GM10248 (cell line): ENCODE measurements at regions not wholly inside any gene's neighbourhood (a gene's known extent, or its start where the extent isn't known, plus 50 kb on each side); places are given as distances from the start of the nearest gene placed in this dataset.

ENCODE experiments used
- CTCF ChIA-PET: fragments of 300-600 bp; sonication (Branson Sonifier 250); formaldehyde crosslinking; extraction: SDS; loops from one replicate; lab custom pipeline; 2021; ENCODE audit warnings: antibody characterized with exemption; lab: Yijun Ruan, JAX
- POLR2A ChIA-PET: fragments of 350-650 bp; sonication (Branson Sonifier 250); formaldehyde crosslinking; extraction: SDS; loops from one replicate; lab custom pipeline; 2020; ENCODE audit warnings: antibody characterized with exemption; lab: Yijun Ruan, JAX
- DNase-seq: peaks from one replicate; pipeline ENCODE4 v3.0.0; 2012; ENCODE audit errors: extremely low spot score
- TF ChIP-seq, protein P1 (sequence below): IDR thresholded peaks from 2 replicates; pipeline ENCODE4 v1.5.1; 2012; ENCODE audit warnings: mild to moderate bottlenecking, low read depth; ENCODE audit errors: extremely low read depth, missing control alignments, control extremely low read depth

DNA sequence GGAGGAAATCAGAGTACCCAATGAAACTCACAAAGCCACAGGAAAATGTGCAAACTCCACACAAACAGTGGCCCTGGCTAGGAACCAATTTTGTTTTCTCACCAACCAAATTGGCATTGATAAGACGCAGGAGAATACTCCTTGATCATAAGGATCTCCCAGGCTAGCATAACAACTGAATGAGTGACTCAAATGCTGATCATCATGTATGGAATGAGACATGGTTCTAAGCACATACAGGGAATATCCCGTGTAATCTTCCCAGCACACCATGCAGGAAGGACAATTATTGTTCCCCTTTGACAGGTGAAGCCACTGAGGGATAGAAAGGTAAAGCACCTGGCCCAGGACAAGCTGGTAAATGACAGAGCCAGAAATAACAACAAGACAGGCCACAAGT lies 180.0 kb upstream of the DUSP10 start:
- POLR2A ChIA-PET, result no interaction called here
- DNase-seq, result no peak
- CTCF ChIA-PET, result interaction anchor here (1.4 kb wide), 1 partner anchor 56 kb away, joined by 3 read pairs; no protein-coding TSS in a partner anchor
- TF ChIP-seq, protein P1, sequence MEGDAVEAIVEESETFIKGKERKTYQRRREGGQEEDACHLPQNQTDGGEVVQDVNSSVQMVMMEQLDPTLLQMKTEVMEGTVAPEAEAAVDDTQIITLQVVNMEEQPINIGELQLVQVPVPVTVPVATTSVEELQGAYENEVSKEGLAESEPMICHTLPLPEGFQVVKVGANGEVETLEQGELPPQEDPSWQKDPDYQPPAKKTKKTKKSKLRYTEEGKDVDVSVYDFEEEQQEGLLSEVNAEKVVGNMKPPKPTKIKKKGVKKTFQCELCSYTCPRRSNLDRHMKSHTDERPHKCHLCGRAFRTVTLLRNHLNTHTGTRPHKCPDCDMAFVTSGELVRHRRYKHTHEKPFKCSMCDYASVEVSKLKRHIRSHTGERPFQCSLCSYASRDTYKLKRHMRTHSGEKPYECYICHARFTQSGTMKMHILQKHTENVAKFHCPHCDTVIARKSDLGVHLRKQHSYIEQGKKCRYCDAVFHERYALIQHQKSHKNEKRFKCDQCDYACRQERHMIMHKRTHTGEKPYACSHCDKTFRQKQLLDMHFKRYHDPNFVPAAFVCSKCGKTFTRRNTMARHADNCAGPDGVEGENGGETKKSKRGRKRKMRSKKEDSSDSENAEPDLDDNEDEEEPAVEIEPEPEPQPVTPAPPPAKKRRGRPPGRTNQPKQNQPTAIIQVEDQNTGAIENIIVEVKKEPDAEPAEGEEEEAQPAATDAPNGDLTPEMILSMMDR, result no peak

DNA sequence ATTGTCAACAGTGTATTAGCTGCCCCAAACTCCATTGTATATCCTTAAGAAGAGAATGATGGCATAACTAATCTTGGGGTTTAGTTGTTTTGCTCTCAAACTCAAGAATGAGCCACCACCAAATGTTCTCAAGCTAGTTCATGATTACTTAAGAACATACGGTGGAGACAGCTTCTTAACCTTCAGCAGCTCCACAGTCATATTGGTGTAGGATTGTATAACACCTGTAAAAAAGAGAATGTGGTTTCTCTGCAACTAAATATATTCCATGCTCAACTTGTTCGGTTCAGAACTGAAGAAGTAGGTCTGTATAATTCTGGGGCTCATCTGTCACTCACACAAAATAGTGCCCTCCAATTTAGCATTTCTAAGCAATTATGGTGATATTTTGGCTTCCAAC lies 177.9 kb upstream of the DUSP10 start:
- ChIA-PET POLR2A (no interaction called here), CTCF (interaction anchor here (1.4 kb wide), 1 partner anchor 11 kb away, joined by 5 read pairs; no protein-coding TSS in a partner anchor)
- no peak for DNase-seq
- TF ChIP-seq, protein P1, result no peak

- ChIA-PET POLR2A (no interaction called here), CTCF (interaction anchor here (1.4 kb wide), 1 partner anchor 12 kb away, joined by 5 read pairs; no protein-coding TSS in a partner anchor)
- DNase-seq, result no peak
- TF ChIP-seq, protein P1, result no peak
Measured at GRCh38 chr1:221919341-221919740, 177.5 kb upstream of the DUSP10 start.

DNA sequence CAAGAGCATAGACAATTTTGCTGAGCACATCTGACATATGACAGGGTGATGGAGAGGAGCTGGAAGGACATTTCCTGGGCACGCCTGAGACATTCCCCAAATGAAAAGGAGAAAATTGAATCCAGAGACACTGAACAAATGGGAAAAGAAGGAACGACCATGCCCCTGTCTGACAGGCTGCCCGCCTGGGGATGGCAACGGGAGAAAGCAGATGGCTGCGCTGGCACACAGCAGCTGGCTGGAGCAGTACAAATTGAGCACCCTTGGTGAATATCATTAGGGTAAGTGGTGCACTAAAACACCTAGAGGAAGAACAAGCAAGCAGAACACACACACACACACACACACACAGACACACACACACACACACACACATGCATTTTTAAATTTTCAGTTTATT lies 174.3 kb upstream of the DUSP10 start:
- DNase-seq, result no peak
- POLR2A ChIA-PET, result no interaction called here
- TF ChIP-seq, protein P1, result no peak
- CTCF ChIA-PET, result no interaction called here

- ChIA-PET CTCF (no interaction called here), POLR2A (no interaction called here)
- no peak for DNase-seq
- TF ChIP-seq, protein P1, result no peak
Measured at GRCh38 chr1:221915764-221916163, 173.9 kb upstream of the DUSP10 start.

DNA sequence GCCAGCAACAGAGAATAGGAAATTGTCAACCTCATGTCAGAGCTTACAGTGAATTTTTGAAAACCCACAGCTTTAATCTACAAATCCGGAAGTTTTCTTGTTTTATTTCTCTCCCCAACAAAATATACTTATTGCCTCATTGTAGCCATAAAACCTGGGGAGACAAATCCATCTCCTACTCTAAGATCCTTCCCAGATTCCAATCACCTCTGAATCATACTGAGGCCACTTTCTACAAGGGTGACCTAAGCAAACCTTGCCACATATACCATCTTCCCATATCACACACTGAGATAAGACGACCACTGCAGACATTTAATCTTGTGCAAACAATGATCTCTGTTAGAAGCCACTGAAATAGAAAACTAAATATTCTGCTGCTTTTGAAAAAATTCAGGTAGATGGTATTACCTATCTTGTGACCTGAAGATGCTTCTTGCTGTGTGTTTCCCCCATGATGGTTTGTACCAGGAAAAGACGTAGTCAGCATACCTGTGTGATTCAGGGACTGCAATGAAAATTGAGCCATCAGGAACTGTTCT lies 171.5 kb upstream of the DUSP10 start:
- CTCF ChIA-PET, result interaction anchor here (1.4 kb wide), 1 partner anchor 8 kb away, joined by 4 read pairs; no protein-coding TSS in a partner anchor
- TF ChIP-seq, protein P1, result no peak
- DNase-seq, result no peak
- POLR2A ChIA-PET, result no interaction called here
